ENCODE measurements at regions not wholly inside any gene's neighbourhood (a gene's known extent, or its start where the extent isn't known, plus 50 kb on each side); places are given as distances from the start of the nearest gene placed in this dataset.

- H3K27ac Mint-ChIP-seq = no peak overlapping the region
- H3K9me3 Mint-ChIP-seq (ENCODE audit: low read depth) = peaks cover 4% of the 10 kb centered on the region
- no peak for TF ChIP-seq CTCF (IDR thresholded peaks at IDR 0.05; ENCODE audit: unreplicated experiment)
- peaks cover 10% of the 10 kb centered on the region for H3K4me1 Mint-ChIP-seq (ENCODE audit: low read depth)
- DNase-seq (ENCODE audit: low spot score, unreplicated experiment) = no peak
- H3K4me3 Mint-ChIP-seq (ENCODE audit: low read depth) = no peak overlapping the region
- H3K36me3 Mint-ChIP-seq (ENCODE audit: insufficient read depth) = no peaks in the 10 kb centered on the region
- H3K27me3 Mint-ChIP-seq = no peaks in the 10 kb centered on the region
These were observed 889.5 kb upstream of the NXPH2 start for GRCh38 chr2:139669675-139670074.

- TF ChIP-seq CTCF (IDR thresholded peaks at IDR 0.05; ENCODE audit: unreplicated experiment) = no peak
- Mint-ChIP-seq H3K4me1 (ENCODE audit: low read depth) (no peaks in the 10 kb centered on the region), H3K4me3 (ENCODE audit: low read depth) (no peak overlapping the region), H3K36me3 (ENCODE audit: insufficient read depth) (peaks cover 9% of the 10 kb centered on the region), H3K9me3 (ENCODE audit: low read depth) (peaks cover 39% of the 10 kb centered on the region), H3K27me3 (no peaks in the 10 kb centered on the region), H3K27ac (no peak overlapping the region)
- DNase-seq (ENCODE audit: low spot score, unreplicated experiment) = no peak
These were observed 872.2 kb upstream of the NXPH2 start for GRCh38 chr2:139652385-139652784.

- no peak for DNase-seq (ENCODE audit: low spot score, unreplicated experiment)
- Mint-ChIP-seq H3K4me1 (ENCODE audit: low read depth) (peaks cover 5% of the 10 kb centered on the region), H3K27me3 (no peaks in the 10 kb centered on the region), H3K4me3 (ENCODE audit: low read depth) (no peak overlapping the region), H3K9me3 (ENCODE audit: low read depth) (peaks cover 50% of the 10 kb centered on the region), H3K36me3 (ENCODE audit: insufficient read depth) (peaks cover 14% of the 10 kb centered on the region), H3K27ac (no peak overlapping the region)
- TF ChIP-seq CTCF (IDR thresholded peaks at IDR 0.05; ENCODE audit: unreplicated experiment) = no peak
These were observed 865.4 kb upstream of the NXPH2 start for GRCh38 chr2:139645617-139646016.

GRCh38 chr2:139643139-139643538, 862.9 kb upstream of the NXPH2 start:
- Mint-ChIP-seq H3K36me3 (ENCODE audit: insufficient read depth) (peaks cover 5% of the 10 kb centered on the region), H3K27ac (no peak overlapping the region), H3K27me3 (no peaks in the 10 kb centered on the region), H3K4me1 (ENCODE audit: low read depth) (peaks cover 5% of the 10 kb centered on the region), H3K4me3 (ENCODE audit: low read depth) (no peak overlapping the region), H3K9me3 (ENCODE audit: low read depth) (peaks cover 25% of the 10 kb centered on the region)
- no peak for DNase-seq (ENCODE audit: low spot score, unreplicated experiment)
- no peak for TF ChIP-seq CTCF (IDR thresholded peaks at IDR 0.05; ENCODE audit: unreplicated experiment)

GRCh38 chr2:139631966-139632365, 851.8 kb upstream of the NXPH2 start:
- Mint-ChIP-seq H3K9me3 (ENCODE audit: low read depth) (no peaks in the 10 kb centered on the region), H3K27me3 (no peaks in the 10 kb centered on the region), H3K27ac (no peak overlapping the region), H3K4me1 (ENCODE audit: low read depth) (peaks cover 20% of the 10 kb centered on the region), H3K4me3 (ENCODE audit: low read depth) (no peak overlapping the region), H3K36me3 (ENCODE audit: insufficient read depth) (no peaks in the 10 kb centered on the region)
- no peak for DNase-seq (ENCODE audit: low spot score, unreplicated experiment)
- TF ChIP-seq CTCF (IDR thresholded peaks at IDR 0.05; ENCODE audit: unreplicated experiment) = no peak
